H1 (cell line): ENCODE measurements at regions not wholly inside any gene's neighbourhood (a gene's known extent, or its start where the extent isn't known, plus 50 kb on each side); places are given as distances from the start of the nearest gene placed in this dataset.

ENCODE experiments used
- CREB1 ChIP-seq: IDR thresholded peaks from 2 replicates; pipeline ENCODE4 v1.6.1; 2012; ENCODE audit warnings: inconsistent platforms
- HDAC2 ChIP-seq, 2 experiments: fragments of 300-600 bp in 1 of 2; sonication (generic) in 1 of 2; IDR thresholded peaks; 2 replicates each; pipeline ENCODE4 v1.6.1; 2011 to 2012; ENCODE audit warnings: low read depth in 2 of 2, low read length in 2 of 2, mild to moderate bottlenecking in 2 of 2, moderate library complexity in 2 of 2, borderline replicate concordance in 1 of 2, inconsistent platforms in 1 of 2
- HDAC6 ChIP-seq: IDR thresholded peaks from one replicate; pipeline ENCODE4 v1.7.1; 2012; ENCODE audit warnings: low read depth, mild to moderate bottlenecking, inconsistent platforms, low read length, moderate library complexity
- JUN ChIP-seq: IDR thresholded peaks from 2 replicates; pipeline ENCODE4 v1.6.1; 2011; ENCODE audit warnings: low read depth, mild to moderate bottlenecking, improper control_type of control experiment, low read length
- KDM5A ChIP-seq: fragments of 200-600 bp; IDR thresholded peaks from 2 replicates; pipeline ENCODE4 v1.7.1; 2012; ENCODE audit warnings: mild to moderate bottlenecking, low read length, inconsistent platforms, mixed read lengths
- MAFK ChIP-seq: IDR thresholded peaks from 2 replicates; pipeline ENCODE4 v1.6.1; 2012; ENCODE audit warnings: low read depth, mild to moderate bottlenecking, improper control_type of control experiment, low read length
- TAF7 ChIP-seq: optimal IDR thresholded peaks from 2 replicates; pipeline ENCODE3; 2011; ENCODE audit warnings: low read depth, mild to moderate bottlenecking, inconsistent platforms, low read length, moderate library complexity, borderline replicate concordance
- TEAD4 ChIP-seq: IDR thresholded peaks from 2 replicates; pipeline ENCODE4 v1.6.1; 2012; ENCODE audit warnings: low read depth, low read length, inconsistent platforms, mixed read lengths
- TF ChIP-seq, protein P1 (sequence below): fragments of 300-600 bp; sonication (generic); IDR thresholded peaks from 2 replicates; pipeline ENCODE4 v1.7.1; 2012; ENCODE audit warnings: low read length, moderate library complexity, mild to moderate bottlenecking, inconsistent platforms; ENCODE audit not compliant: insufficient replicate concordance

DNA sequence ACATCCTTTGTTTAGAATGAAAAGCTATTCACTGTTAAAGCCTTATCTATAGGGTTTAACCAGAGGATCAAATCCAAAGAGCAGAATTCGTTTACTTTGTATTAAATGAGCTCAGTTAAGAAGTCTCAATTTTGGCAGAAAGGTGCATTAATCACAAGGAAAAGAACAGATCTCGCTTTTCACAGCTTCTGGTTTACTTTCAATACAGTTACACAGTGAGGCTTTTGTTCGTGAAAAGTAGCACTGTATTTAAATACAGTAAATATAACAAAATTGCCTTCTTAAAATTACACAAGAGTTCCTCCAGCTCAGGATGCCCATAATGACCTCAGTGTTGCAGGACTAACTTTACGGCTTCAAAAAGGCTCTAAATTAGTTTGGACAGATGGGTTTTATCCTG is 669.1 kb upstream of the SALL1 start (continued):
- TF ChIP-seq, protein P1, sequence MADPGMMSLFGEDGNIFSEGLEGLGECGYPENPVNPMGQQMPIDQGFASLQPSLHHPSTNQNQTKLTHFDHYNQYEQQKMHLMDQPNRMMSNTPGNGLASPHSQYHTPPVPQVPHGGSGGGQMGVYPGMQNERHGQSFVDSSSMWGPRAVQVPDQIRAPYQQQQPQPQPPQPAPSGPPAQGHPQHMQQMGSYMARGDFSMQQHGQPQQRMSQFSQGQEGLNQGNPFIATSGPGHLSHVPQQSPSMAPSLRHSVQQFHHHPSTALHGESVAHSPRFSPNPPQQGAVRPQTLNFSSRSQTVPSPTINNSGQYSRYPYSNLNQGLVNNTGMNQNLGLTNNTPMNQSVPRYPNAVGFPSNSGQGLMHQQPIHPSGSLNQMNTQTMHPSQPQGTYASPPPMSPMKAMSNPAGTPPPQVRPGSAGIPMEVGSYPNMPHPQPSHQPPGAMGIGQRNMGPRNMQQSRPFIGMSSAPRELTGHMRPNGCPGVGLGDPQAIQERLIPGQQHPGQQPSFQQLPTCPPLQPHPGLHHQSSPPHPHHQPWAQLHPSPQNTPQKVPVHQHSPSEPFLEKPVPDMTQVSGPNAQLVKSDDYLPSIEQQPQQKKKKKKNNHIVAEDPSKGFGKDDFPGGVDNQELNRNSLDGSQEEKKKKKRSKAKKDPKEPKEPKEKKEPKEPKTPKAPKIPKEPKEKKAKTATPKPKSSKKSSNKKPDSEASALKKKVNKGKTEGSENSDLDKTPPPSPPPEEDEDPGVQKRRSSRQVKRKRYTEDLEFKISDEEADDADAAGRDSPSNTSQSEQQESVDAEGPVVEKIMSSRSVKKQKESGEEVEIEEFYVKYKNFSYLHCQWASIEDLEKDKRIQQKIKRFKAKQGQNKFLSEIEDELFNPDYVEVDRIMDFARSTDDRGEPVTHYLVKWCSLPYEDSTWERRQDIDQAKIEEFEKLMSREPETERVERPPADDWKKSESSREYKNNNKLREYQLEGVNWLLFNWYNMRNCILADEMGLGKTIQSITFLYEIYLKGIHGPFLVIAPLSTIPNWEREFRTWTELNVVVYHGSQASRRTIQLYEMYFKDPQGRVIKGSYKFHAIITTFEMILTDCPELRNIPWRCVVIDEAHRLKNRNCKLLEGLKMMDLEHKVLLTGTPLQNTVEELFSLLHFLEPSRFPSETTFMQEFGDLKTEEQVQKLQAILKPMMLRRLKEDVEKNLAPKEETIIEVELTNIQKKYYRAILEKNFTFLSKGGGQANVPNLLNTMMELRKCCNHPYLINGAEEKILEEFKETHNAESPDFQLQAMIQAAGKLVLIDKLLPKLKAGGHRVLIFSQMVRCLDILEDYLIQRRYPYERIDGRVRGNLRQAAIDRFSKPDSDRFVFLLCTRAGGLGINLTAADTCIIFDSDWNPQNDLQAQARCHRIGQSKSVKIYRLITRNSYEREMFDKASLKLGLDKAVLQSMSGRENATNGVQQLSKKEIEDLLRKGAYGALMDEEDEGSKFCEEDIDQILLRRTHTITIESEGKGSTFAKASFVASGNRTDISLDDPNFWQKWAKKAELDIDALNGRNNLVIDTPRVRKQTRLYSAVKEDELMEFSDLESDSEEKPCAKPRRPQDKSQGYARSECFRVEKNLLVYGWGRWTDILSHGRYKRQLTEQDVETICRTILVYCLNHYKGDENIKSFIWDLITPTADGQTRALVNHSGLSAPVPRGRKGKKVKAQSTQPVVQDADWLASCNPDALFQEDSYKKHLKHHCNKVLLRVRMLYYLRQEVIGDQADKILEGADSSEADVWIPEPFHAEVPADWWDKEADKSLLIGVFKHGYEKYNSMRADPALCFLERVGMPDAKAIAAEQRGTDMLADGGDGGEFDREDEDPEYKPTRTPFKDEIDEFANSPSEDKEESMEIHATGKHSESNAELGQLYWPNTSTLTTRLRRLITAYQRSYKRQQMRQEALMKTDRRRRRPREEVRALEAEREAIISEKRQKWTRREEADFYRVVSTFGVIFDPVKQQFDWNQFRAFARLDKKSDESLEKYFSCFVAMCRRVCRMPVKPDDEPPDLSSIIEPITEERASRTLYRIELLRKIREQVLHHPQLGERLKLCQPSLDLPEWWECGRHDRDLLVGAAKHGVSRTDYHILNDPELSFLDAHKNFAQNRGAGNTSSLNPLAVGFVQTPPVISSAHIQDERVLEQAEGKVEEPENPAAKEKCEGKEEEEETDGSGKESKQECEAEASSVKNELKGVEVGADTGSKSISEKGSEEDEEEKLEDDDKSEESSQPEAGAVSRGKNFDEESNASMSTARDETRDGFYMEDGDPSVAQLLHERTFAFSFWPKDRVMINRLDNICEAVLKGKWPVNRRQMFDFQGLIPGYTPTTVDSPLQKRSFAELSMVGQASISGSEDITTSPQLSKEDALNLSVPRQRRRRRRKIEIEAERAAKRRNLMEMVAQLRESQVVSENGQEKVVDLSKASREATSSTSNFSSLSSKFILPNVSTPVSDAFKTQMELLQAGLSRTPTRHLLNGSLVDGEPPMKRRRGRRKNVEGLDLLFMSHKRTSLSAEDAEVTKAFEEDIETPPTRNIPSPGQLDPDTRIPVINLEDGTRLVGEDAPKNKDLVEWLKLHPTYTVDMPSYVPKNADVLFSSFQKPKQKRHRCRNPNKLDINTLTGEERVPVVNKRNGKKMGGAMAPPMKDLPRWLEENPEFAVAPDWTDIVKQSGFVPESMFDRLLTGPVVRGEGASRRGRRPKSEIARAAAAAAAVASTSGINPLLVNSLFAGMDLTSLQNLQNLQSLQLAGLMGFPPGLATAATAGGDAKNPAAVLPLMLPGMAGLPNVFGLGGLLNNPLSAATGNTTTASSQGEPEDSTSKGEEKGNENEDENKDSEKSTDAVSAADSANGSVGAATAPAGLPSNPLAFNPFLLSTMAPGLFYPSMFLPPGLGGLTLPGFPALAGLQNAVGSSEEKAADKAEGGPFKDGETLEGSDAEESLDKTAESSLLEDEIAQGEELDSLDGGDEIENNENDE = no peak
- no peak for TF ChIP-seq KDM5A
- TF ChIP-seq CREB1 = no peak
- no peak for TF ChIP-seq HDAC2 (IDR thresholded peaks at IDR 0.05; ENCODE audit: borderline replicate concordance in 1 of 2, low read depth in 2 of 2, low read length in 2 of 2)
- no peak for TF ChIP-seq MAFK
- no peak for TF ChIP-seq TAF7
- no peak for TF ChIP-seq JUN
- no peak for TF ChIP-seq HDAC6
- TF ChIP-seq TEAD4 = no peak
